SIG-M5 treated with dmso at 0.1 percent for 504 hours (cell line): ENCODE measurements at regions not wholly inside any gene's neighbourhood (a gene's known extent, or its start where the extent isn't known, plus 50 kb on each side); places are given as distances from the start of the nearest gene placed in this dataset.

Experiments
- DNase-seq: peaks from one replicate; lab custom pipeline; 2025; ENCODE audit not compliant: unreplicated experiment; lab: John Stamatoyannopoulos, UW

GRCh38 chr6:48755315-48755714 is 644.3 kb upstream of the PTCHD4 start:
- DNase-seq: no peak

- no peak for DNase-seq
Measured at GRCh38 chr6:48754641-48755040, 643.6 kb upstream of the PTCHD4 start.

- no peak for DNase-seq
Measured at GRCh38 chr6:48750861-48751260, 639.9 kb upstream of the PTCHD4 start.

GRCh38 chr6:48747471-48747870 is 636.5 kb upstream of the PTCHD4 start:
- no peak for DNase-seq

- DNase-seq: peak; percentile 30
Measured at GRCh38 chr6:48747040-48747439, 636.0 kb upstream of the PTCHD4 start.

GRCh38 chr6:48744948-48745347 is 634.0 kb upstream of the PTCHD4 start:
- DNase-seq: no peak

- no peak for DNase-seq
Measured at GRCh38 chr6:48743738-48744137, 632.7 kb upstream of the PTCHD4 start.

GRCh38 chr6:48736501-48737206 is 625.7 kb upstream of the PTCHD4 start:
- DNase-seq: no peak

- no peak for DNase-seq
Measured at GRCh38 chr6:48735846-48736245, 624.8 kb upstream of the PTCHD4 start.

- DNase-seq: no peak
Measured at GRCh38 chr6:48733581-48733980, 622.6 kb upstream of the PTCHD4 start.

GRCh38 chr6:48714699-48715098 is 603.7 kb upstream of the PTCHD4 start:
- DNase-seq: no peak

GRCh38 chr6:48714250-48714649 is 603.3 kb upstream of the PTCHD4 start:
- DNase-seq: no peak

- no peak for DNase-seq
Measured at GRCh38 chr6:48713612-48714011, 602.6 kb upstream of the PTCHD4 start.

GRCh38 chr6:48706310-48706709 is 595.3 kb upstream of the PTCHD4 start:
- no peak for DNase-seq

GRCh38 chr6:48701572-48701971 is 590.6 kb upstream of the PTCHD4 start:
- no peak for DNase-seq

- DNase-seq: no peak
Measured at GRCh38 chr6:48695872-48696271, 584.9 kb upstream of the PTCHD4 start.

- no peak for DNase-seq
Measured at GRCh38 chr6:48691420-48691819, 580.4 kb upstream of the PTCHD4 start.

GRCh38 chr6:48689498-48689897 is 578.5 kb upstream of the PTCHD4 start:
- DNase-seq: no peak

GRCh38 chr6:48678390-48678789 is 567.4 kb upstream of the PTCHD4 start:
- no peak for DNase-seq

- no peak for DNase-seq
Measured at GRCh38 chr6:48671505-48671904, 560.5 kb upstream of the PTCHD4 start.

GRCh38 chr6:48670546-48670945 is 559.5 kb upstream of the PTCHD4 start:
- no peak for DNase-seq

- DNase-seq: no peak
Measured at GRCh38 chr6:48667797-48668196, 556.8 kb upstream of the PTCHD4 start.

GRCh38 chr6:48664826-48665225 is 553.8 kb upstream of the PTCHD4 start:
- DNase-seq: no peak
